D341Med (cell line): ENCODE measurements at regions not wholly inside any gene's neighbourhood (a gene's known extent, or its start where the extent isn't known, plus 50 kb on each side); places are given as distances from the start of the nearest gene placed in this dataset.

ENCODE experiments used
- DNase-seq: peaks from one replicate; pipeline ENCODE4 v3.0.0; 2012; ENCODE audit warnings: low spot score

DNA sequence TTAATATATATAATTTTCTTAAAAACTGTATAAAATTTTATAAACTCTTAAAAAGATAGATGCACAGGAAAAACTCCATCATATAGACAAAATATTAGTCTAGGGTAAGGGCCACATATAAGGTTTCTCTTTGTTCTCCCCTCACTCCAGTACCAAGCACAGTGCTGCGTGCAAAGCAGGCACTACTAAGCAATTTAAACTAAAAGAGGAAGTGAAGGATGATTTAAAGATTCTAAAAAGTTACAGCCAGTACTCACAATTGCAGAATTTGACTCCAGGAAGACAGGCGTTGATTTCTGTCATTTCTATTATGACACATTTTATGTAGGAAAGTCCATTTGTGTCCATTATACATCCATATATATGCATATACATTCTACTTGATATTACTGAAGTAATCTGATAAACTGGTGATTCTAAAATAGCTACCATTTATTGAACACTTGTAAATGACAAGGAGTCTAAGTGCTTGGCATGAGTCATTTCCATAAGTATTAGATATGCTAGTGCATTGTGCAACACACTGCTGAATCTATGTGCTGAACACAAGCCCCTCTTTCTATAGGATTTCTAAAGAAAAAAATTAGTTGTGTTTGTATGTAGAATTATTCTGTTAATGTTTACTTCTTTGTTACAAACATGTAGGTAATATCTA lies 785.5 kb upstream of the ARRDC4 start:
- no peak for DNase-seq

DNA sequence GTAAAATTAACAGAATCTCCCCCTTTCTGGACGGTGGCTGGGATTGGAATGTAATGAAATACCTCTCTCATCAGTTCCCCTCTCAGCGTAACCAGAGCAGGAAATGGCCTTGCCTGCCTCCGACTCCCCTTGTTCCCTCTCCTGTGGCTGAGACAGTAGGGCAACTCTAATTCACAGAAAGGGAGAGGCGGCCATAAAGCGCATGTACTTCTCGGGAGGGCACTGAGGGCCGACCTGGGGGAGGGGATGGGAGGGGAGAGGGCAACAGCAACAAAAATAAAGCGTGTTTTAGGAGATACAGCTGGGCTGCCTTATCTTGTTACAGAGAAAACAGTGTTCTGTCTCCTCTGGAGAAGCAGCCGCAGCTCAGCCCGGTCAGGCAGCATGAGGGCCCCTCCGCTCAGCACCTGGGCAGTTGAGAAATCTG lies 783.3 kb upstream of the ARRDC4 start:
- DNase-seq = no peak

DNA sequence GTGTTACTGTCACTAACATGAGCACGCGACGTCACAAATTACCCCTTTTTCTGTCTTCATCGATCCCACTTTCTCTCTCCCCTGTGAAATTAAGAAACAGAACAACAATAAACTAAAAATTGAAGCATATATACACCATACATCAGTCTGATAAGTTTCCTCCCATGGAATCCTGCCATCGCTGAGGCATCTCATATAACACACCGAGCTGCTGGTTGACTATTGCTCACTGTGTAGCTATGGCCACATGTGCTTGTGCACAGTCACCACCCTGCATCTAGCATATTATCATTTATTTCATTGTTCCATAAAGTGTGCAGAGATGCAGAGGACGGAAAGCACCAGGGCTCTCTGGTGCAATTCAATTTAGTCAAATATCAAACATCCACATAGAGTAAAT lies 777.9 kb upstream of the ARRDC4 start:
- no peak for DNase-seq

DNA sequence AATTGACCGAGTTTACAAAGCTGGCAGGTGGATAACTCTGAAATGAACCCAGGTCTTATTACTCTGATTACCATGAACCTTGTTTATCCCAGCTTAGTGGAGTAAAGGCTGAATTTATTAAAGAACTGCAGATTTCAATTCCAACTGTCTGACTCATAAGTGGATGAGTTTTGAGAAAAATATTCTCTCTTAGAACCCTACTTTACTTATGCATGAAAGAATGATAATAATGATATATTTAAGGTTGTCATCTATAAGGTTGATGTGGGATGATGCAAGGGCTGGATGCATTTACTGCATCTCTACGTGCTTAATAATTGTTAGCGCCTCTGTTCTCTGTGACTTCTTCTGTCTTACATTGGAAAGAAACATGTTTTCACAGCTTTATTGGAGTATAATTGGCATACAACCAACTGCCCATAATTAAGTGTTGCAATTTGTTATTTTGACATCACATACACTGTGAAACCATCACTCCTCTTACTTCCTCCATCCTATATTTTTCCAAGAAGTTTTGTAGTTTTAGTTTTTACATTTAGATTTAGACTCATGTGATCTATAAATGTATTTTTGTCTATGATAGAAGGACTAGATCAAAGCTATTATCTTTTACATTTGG lies 771.2 kb upstream of the ARRDC4 start:
- no peak for DNase-seq

DNA sequence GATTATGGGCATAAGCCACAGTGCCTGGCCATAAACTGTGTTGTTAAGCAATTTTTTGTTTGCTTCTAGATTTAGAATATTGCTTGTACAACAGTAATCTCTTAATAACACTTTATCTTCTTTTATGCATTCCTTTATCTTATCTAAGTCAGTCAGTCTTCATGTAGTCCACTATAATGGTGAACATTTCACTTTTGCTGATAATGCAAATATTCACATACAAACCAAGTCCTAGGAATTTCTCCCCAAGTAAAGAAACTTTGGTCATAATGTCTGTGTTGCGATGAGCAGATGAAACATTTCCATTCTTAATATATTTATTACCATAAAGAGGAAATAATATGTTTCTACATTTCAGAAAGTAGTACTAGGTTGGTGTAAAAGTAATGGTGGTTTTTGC lies 765.8 kb upstream of the ARRDC4 start:
- no peak for DNase-seq

DNA sequence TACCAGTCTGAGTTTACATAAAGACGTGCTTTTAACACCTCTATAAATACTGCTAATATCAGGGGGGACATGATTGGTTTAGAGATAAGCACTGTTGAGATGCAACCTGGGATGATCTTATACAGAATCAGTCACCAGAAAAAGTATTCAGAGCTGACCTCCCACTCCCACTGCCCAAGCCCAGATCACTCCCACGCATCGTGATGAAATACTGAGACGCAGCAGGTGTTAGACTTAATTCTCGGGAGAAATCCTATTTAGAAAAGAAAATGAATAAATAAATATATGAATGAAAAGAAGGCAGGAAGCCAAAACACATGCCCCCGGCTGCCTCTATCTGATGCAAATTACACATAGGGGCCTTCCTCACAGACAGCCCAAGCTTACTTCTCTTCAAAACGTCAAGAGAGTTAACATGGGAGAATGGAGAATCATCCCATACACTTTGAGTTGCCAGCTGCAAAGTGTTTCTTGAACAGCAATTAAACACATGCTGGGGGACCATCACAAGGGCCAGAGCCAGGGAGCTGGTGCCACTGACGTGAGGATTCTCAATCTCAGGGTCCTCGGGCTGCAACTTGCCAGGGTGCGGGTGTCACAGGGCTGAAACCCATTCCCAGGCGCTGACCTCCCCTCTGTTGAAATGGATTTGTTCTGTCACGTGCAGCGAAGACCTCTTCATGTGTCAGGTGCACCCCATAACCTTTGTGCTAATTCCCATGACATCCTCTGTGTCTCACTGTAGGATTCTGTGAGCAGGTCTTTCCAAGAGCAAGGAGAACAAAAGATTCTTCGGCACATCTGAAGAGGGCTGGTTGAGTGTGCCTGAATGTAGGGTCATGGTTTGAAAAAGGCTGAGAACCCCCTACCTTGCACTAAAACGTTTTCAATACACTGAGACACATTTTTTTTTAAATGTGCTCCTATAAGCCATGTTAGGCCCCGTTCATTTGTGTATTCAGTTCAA lies 764.2 kb upstream of the ARRDC4 start:
- DNase-seq = no peak

DNA sequence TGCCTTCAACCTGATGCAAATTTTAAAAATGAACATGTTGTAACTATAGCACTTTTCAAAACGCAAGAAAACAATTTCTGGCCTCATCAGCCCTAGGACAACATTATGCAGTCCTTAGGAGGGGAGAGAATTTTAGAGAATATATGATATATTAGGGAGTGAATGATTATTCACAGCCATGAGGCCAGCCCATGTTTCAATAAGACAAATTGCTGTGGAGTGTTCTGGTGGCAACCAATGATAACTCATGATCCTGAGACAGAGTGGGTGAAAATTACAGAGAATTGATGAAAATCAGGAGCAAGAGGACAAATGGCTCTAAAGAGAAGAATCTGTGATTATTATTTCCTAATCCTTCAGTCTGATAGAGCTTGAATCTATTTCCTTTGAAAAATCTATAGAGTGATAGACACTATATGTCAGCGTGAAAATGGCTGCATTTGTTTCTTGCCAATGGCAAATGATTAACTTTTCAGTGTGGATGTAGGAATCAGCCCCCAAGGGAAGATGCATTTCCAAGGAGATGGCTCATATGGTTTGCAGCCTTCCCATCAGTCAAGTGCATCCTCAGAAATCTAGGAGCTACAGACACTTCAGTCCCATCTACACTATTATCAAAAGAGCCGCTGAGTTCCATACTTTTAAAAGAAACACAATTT lies 761.0 kb upstream of the ARRDC4 start:
- no peak for DNase-seq

DNA sequence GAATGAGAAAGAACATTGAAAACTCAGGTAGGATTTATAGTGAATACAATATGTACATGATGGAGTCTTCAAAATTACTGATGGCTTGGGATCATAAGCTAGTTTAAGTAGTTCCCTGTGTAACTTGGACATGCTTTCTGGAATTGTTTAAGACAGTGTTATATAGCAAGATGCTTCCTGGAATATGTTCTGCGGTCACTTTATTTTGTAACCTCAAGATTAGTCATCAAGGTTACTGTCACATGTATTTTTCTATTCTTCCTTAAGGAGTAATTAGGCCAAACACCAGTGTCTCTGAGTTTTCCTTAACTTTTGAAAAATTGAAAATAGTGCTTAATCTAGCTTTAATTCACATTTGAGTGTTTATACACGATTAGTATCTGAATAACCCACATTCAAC lies 760.3 kb upstream of the ARRDC4 start:
- no peak for DNase-seq

DNA sequence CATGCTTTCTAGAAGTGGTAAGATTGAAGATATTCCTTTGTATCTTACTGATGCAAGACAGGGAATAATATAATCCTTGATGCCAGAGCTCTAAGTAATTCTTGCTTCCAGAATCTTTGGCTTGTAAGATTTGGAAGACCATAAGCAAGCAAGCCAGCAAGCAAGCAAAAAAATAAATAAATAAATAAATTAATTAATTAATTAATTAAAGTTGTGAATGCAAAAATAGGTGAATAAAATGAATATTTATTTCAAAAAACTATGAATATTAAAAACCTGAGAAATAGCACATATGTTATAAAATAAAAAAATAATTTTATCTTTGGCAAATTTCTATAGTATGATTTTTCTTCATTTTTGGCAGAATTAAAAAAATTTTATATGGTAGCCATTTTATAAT lies 750.2 kb upstream of the ARRDC4 start:
- DNase-seq = no peak

DNA sequence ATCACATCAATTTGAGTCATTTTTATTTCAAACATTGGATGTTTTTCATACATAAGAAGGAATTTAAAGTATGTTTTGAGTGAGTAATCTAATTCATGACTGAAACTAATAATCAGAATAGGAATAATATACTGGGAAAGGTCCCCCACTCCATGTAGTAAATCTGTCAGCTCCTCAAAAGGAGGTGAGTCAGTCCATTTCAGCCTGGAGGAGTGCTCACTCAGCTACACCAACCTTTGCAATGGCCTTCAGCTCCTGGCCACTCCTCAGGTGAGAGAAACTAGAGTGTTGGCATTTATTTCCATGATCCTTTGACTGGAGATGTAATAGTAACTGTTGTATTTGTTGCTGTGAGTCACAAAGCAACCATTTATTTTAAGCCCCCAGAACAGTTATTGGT lies 744.9 kb upstream of the ARRDC4 start:
- no peak for DNase-seq

DNA sequence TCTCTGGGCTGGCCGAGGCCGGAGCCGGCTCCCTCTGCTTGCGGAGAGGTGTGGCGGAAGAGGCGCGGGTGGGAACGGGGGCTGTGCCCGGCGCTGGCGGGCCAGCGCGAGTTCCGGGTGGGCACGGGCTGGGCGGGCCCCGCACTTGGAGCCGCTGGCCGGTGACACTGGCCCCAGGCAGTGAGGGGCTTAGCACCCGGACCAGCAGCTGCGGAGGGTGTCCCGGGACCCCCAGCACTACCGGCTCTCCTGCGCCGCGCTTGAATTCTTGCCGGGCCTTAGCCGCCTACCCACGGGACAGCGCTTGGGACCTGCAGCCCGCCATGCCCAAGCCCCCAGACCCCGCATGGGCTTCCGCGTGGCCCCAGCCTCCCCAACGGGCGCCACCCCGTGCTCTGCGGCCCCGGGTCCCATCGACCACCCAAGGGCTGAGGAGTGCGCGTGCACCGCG lies 736.3 kb upstream of the ARRDC4 start:
- DNase-seq = no peak

DNA sequence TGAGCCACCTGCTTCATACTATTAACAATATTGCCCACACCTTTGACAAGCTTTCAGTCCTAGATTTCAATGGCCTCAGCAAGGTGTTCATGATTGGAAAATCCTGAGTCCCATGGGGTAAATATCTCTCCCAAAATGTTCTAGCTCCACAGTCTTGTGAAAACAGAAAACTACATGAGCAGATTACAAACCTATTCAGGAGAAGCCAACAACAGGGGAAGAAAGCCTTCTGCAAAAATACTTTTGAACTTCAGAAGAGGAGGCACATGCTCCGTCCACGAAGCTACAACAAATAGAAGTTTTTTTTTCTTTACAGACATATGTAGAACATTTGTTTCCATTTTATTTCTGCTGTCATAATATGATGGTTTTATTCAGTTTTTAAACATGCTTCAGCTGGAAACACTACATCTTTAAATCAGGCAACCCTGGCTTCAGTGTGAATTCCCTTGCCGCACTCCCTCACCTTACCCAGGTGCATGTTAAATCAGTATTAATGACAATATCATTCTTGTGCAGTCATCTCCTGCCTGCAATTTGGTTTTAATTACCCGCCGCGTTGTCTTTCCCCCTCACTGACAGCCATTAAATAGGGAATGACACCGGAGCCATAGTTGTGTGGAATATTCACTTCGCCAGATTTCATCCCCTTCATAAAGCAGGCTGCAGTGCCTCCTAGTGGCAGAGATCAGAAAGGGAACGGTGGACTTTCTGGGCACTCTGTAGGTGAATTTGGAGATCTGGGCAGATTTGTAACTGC lies 725.5 kb upstream of the ARRDC4 start:
- DNase-seq = peak; percentile 63

DNA sequence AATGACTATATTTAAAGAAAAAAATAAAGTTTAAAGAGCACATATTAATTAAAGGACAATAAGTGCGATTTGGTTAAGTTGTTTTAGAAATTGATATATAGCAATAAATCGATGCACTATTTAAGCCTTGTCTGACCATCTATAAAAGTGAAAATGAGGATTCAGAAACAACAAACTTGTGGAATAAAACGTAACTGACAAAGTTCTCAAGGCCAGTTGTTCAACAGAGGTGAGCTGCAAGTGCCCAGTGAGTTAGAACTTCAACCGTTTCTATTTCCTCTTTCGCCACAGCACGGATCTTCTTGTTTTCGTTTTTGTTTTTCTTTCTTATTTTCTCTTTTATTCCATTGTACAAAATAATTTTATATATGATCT lies 724.9 kb upstream of the ARRDC4 start:
- DNase-seq = no peak

DNA sequence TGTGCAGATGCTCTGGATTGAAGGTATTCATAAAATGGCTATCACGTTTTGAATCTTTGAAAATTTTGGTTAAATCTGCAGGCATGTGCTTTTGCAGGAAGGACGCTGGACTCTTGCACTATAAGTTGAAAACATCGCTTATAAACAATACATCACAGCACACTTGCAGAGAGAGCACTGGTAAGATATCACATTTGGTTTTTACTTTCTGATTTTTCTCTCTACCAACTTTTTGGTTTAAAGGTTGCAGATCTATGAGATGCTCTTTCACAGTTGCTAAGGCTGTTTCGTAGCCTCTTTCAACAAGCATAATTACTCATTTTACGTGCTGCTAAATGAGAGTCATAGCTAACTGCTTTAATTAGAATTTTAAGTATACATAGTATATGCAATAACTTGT lies 724.4 kb upstream of the ARRDC4 start:
- DNase-seq = no peak

DNA sequence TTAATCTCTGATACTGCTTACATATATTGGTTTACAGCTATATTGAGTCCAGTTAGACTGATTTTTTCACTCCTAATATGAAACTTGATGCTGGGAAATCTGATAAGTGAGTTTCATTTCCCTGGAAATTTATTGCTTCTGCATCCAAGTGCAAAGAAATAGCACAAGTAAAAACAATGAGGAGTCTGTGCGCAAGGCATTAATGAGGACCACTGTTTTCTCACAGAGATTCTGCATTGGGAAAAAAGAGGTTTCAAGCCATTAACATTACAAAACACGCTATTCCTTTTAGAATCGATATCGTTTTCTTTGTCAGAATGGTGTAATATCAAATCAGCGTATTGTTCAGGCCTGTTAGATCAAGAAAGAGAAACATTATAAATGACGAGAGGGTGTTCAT lies 723.3 kb upstream of the ARRDC4 start:
- no peak for DNase-seq

DNA sequence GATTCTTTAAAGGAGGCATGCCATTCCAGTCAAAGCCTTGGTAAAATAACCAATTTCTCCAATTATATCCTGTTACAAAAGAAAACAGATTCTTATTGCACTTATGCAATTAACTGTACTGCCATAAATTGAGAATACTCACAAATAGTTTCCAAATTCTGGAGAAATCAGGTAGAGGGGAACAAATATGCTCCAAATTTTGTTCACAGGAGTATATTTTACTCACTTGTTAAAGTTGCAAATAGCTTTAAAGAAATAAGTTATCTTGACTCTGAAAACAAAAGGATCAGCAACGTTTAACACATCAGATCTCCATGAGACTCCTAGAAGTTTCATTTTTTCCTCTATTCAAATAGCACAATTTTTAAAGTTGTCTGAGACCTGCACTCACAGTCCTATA lies 712.1 kb upstream of the ARRDC4 start:
- DNase-seq = no peak

DNA sequence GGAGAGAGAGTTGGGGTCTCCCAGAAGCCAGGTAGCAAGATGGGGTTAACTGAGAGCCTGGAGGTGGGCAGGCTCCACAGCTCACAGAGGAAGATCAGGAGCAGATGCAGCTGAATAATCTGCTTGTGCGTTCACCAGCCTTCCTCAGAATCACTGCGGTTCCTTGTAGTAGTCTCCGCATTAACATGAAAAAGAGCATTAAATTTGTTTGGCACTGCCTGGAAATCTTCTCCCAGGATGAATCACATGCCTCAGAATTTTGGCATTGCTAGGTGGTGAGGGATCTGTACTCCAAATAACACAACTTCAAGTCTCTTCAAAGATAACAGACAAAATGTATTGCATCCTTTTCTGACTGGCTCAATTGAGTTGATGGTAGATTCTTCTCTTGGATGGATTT lies 700.6 kb upstream of the ARRDC4 start:
- DNase-seq = no peak

DNA sequence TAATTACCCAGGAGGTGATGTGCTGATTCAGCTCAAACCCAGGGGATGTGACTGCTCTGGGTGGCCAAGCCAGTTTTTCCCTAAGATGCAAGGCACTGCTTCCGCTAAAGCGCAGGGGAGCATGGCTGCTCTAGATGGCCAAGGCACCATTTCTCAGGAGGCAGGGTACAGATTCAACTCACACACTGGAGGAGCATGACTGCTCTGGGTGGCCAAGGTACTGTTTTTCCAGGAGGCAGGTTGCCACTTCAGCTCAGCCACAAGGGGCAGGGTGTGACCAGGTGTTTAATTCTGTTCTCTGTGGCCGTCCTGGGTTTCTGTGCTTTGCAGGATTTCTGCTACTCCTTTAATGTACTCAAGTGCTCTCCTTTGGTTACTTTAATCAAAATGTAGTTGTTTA lies 659.3 kb upstream of the ARRDC4 start:
- DNase-seq = no peak

DNA sequence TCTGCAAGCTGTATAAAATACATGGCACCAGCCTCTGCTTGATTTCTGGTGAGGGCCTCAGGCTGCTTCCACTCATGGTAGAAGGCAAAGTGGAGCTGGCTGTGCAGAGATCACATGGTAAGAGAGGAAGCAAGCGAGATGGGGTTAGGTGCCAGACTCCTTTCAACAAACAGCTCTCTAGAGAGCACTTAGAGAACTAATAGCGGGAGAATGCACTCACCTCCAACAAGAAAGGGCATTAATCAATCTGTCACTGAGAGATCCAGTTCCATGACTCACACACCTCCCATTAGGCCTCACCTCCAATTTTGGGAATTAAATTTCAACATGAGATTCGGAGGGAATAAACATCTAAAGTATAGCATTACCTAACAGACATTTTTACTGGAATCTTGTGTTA lies 644.1 kb upstream of the ARRDC4 start:
- no peak for DNase-seq

DNA sequence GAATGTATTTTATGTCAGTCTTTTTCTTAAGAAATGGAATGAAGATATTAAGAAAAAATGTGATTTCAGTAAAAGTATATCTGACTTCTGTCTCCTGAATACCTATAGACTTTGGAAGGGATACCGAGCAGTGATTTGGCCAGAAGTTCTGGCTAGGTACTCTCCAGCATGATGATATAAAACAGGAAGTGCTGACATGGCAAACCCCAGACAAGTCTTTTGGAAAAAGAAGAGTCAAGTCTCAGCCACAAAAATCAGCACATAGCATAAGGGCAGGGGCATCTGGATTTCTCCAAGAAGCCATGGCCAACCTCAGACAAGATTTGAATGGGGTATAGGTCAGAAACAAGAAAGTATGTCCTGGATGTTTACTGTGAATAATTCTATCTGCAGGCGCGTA lies 643.3 kb upstream of the ARRDC4 start:
- DNase-seq = no peak

DNA sequence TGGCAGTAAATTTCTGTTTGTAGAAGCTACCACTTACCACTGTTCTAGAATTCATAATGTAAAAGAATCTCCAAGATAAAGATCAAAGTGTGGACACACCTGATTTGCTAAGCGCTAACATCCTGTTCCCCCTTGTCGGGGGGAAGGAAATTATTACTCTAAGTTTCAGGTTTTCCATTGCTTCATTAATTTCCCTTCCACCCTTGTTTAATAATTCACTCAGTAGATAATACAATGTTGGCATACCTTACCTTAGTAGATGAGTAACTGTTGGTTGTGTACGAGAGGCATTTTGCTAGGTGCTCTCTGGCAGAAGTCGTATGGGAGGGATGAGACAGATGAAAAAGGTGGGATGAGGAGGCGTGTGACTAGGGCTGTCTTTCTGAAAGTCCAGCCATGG lies 641.2 kb upstream of the ARRDC4 start:
- DNase-seq = no peak

DNA sequence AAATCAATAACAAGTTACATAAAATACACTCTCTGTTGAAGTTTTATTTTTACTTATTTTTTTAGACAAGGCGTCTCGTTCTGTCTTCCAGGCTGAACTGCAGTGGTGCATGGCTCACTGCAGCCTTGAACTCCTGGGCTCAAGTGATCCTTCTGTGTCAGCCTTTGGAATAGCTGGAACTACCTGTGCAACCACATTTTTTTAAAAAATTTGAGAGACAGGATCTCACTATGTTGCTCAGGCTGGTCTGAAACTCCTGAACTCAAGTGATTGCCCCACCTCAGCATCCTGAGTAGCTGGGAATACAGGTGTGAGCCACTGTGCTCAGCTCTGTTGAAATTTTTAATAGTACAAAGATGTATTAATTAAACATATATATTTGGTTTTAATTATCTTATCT lies 614.3 kb upstream of the ARRDC4 start:
- no peak for DNase-seq
